Stimulated activated CD4-positive, alpha-beta T cell treated with anti-CD3 and anti-CD28 coated beads, Interleukin-1b, Interleukin-23, amount 100 ng/mL, for 4 hours (primary cell): ENCODE measurements at regions not wholly inside any gene's neighbourhood (a gene's known extent, or its start where the extent isn't known, plus 50 kb on each side); places are given as distances from the start of the nearest gene placed in this dataset.
"Not testable (repeated sequence)": the region's sequence is repeated elsewhere in the genome, so short reads cannot be mapped to it uniquely, and the experiment has no call there.

Source experiments
- DNase-seq, 2 donors: peaks; one replicate each; pipeline ENCODE4 v3.0.0-alpha.2; 2020; ENCODE audit warnings: low read depth in 2 of 2

- DNase-seq: no peak
Measured at GRCh38 chrX:151042842-151043241, 59.7 kb downstream of the HMGB3 start.

DNA sequence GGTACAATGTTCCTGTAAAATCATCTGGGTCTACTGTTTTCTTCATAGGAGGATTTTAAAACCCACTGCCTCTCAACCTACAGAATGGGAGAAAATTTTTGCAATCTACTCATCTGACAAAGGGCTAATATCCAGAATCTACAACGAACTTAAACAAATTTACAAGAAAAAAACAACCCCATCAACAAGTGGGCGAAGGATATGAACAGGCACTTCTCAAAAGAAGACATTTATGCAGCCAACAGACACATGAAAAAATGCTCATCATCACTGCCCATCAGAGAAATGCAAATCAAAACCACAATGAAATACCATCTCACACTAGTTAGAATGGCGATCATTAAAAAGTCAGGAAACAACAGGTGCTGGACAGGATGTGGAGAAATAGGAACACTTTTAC lies 83.2 kb downstream of the HMGB3 start:
- DNase-seq: not testable (repeated sequence)

GRCh38 chrX:151073767-151074166 lies 90.6 kb downstream of the HMGB3 start:
- DNase-seq: no peak

DNA sequence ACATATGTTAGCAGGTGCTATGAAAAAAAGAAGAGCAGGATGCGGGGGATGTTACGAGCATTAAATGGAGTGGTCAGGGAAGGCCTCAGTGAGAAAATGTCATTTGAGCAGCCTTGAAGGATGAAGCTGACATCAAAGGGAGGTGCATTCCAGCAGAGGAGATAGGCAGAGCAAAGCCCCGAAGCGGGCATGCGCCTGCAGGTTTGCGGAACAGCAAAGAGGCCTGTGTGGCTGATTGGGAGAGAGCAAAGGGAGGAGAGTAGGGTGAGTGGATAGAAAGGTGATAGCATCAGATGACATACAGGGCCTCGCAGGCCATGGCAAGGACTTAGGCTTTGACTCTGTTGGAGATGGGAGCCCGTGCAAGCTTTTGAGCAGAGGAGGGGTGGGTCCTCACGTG lies 95.4 kb upstream of the GPR50 start:
- DNase-seq: no peak

DNA sequence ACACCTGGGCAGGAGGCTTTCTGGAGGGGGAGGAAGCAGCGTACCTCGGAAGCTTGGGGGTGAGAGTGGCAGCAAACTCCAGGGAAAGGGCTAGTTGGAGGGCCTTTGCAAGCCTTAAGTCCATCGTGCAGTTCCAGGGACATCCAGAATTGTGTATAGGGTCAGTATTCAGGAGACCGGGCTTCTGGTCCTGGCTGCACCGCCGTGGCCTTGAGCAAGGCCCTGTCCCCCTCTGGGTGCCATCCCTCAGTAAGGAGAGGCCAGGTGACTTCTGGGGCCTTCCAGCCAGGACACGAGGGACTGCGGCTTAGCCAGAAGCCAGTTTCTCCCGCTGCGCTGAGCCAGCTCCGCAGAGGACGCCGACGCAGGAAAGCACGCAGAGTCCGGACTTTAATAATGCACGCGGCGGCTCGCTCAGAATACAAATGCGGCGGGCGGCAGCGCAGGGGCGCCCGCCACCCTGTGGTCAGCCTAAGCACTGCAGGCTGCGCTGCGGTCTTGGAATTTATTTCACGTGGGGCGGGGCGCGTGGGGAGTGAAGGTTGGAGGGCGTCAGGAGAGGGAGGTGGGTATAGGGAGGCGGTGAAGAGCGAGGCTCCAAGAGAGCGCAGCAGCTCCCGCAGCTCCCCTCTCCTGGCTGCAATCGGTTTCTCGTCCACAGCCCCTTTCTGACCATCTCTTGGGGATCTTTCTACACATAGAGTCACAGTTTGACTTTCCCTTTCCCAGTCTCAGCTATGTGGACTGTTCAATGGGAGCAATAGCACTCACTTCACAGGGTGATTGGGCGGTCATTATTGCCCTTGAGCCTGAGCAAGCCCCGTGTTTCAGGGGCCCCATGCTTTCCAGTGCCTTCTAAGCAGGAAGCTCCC lies 94.1 kb upstream of the GPR50 start:
- DNase-seq: peak; percentile 36 to 54

DNA sequence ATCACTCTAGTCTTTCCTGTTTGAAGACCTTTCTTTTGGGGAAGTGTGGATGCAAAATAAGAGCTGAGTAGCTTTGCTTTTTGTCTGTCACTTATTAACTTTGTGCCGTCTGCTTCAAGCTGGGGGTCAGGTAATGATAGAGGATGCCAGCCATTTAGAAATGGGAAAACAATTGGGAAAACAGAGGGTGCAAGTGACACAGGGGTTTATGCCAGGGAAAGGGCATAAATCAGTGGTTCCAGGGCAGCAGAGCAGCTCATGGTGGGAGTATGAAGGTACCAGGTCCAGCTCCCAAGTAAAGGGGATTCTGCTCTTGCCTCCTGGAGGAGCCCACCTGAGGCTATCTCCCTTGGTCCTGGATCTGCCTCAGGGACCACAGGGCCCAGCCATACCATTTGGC lies 91.9 kb upstream of the GPR50 start:
- no peak for DNase-seq

DNA sequence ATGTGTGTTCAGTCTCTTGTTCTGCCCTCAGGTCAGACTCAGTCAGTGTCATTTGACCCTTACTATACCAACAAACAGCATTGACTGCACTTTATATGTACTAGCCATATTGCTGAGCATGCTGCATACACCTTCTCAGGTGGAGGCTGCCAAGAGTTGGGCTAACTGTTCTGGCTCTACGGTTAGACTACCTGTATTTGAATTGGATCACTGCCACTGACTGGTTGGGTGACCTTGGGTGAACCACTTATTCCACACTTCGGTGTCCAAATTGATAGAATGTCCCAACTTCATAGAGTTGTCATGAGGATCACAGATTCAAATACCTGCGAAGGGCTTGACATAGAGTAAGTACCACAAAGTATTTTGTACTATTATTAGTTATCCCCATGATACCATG lies 91.2 kb upstream of the GPR50 start:
- no peak for DNase-seq

- no peak for DNase-seq
Measured at GRCh38 chrX:151088221-151088620, 88.2 kb upstream of the GPR50 start.

GRCh38 chrX:151099001-151099400 lies 77.4 kb upstream of the GPR50 start:
- DNase-seq: no peak

GRCh38 chrX:151100799-151101198 lies 75.6 kb upstream of the GPR50 start:
- no peak for DNase-seq

DNA sequence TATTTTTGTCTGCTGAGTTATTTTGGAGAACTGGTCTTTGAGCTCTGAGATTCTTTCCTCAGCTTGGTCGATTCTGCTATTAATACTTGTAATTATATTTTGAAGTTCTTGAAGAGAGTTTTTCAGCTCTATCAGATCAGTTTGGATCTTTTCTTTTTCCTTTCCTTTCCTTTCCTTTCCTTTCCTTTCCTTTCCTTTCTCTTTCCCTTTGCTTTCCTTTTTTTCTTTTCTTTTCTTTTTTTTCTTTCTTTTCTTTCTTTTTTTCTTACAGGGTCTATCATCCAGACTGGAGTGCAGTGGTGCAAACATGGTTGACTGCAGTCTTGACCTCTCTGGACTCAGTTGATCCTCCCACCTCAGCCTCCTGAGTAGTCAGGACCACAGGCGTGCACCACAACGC lies 63.2 kb upstream of the GPR50 start:
- DNase-seq: not testable (repeated sequence)
